H1 (cell line): ENCODE measurements at regions not wholly inside any gene's neighbourhood (a gene's known extent, or its start where the extent isn't known, plus 50 kb on each side); places are given as distances from the start of the nearest gene placed in this dataset.

ENCODE experiments used
- BCL11A ChIP-seq, 2 experiments: IDR thresholded peaks; one replicate each; pipeline ENCODE4 v1.6.1; 2011; ENCODE audit warnings: low read depth in 2 of 2, low read length in 2 of 2, mild to moderate bottlenecking in 2 of 2
- CBX8 ChIP-seq: fragments of 300-800, 300-1000 bp; sonication (generic); IDR thresholded peaks from 2 replicates; pipeline ENCODE4 v1.7.1; 2016; ENCODE audit warnings: low read depth, low read length, borderline replicate concordance
- CREB1 ChIP-seq: IDR thresholded peaks from 2 replicates; pipeline ENCODE4 v1.6.1; 2012; ENCODE audit warnings: inconsistent platforms
- EGR1 ChIP-seq: IDR thresholded peaks from 2 replicates; pipeline ENCODE4 v1.6.1; 2011; ENCODE audit warnings: low read depth, low read length, borderline replicate concordance
- HDAC6 ChIP-seq: IDR thresholded peaks from one replicate; pipeline ENCODE4 v1.7.1; 2012; ENCODE audit warnings: low read depth, mild to moderate bottlenecking, inconsistent platforms, low read length, moderate library complexity
- POLR2A ChIP-seq, 2 experiments: IDR thresholded peaks; 1 replicate in 1 of 2; 2 replicates in 1 of 2; pipeline ENCODE4 v1.6.1; 2011; ENCODE audit warnings: low read depth in 2 of 2, low read length in 2 of 2, mild to moderate bottlenecking in 2 of 2; ENCODE audit errors: control extremely low read depth in 1 of 2
- RFX5 ChIP-seq: IDR thresholded peaks from 2 replicates; pipeline ENCODE4 v1.6.1; 2011; ENCODE audit warnings: low read depth, low read length, improper control_type of control experiment, borderline replicate concordance
- SP2 ChIP-seq: IDR thresholded peaks from 2 replicates; pipeline ENCODE4 v1.6.1; 2012; ENCODE audit warnings: mild to moderate bottlenecking, low read length, inconsistent platforms
- SP4 ChIP-seq: IDR thresholded peaks from 2 replicates; pipeline ENCODE4 v1.6.1; 2012; ENCODE audit warnings: low read length, inconsistent platforms

GRCh38 chr2:120885749-120886148, 150.1 kb downstream of the GLI2 start (continued):
- no peak for TF ChIP-seq SP2
- TF ChIP-seq RFX5 = no peak
- TF ChIP-seq CREB1 = no peak
- no peak for TF ChIP-seq POLR2A (IDR thresholded peaks at IDR 0.05; ENCODE audit: control extremely low read depth in 1 of 2, low read depth in 2 of 2, low read length in 2 of 2)
- no peak for TF ChIP-seq CBX8
- TF ChIP-seq HDAC6 = no peak
- no peak for TF ChIP-seq BCL11A (IDR thresholded peaks at IDR 0.05; ENCODE audit: low read depth in 2 of 2, low read length in 2 of 2)
- no peak for TF ChIP-seq SP4
- TF ChIP-seq EGR1 = no peak
